GM21526 (cell line): ENCODE measurements at regions not wholly inside any gene's neighbourhood (a gene's known extent, or its start where the extent isn't known, plus 50 kb on each side); places are given as distances from the start of the nearest gene placed in this dataset.

Experiments
- ATAC-seq: cut with Tn5 transposase; IDR thresholded peaks from one replicate; pipeline ENCODE4 v1.9.1; 2021; ENCODE audit warnings: moderate library complexity; ENCODE audit not compliant: unreplicated experiment, low FRiP score

- ATAC-seq: no peak
Observed at GRCh38 chr13:34577051-34577450, 365.0 kb upstream of the NBEA start.

- no peak for ATAC-seq
Observed at GRCh38 chr13:34578471-34578870, 363.6 kb upstream of the NBEA start.

GRCh38 chr13:34578917-34579316 lies 363.2 kb upstream of the NBEA start:
- no peak for ATAC-seq

- no peak for ATAC-seq
Observed at GRCh38 chr13:34583181-34583580, 358.9 kb upstream of the NBEA start.

- ATAC-seq: no peak
Observed at GRCh38 chr13:34587576-34587975, 354.5 kb upstream of the NBEA start.

- ATAC-seq: no peak
Observed at GRCh38 chr13:34588362-34588761, 353.7 kb upstream of the NBEA start.

GRCh38 chr13:34589581-34589980 lies 352.5 kb upstream of the NBEA start:
- ATAC-seq: no peak

- no peak for ATAC-seq
Observed at GRCh38 chr13:34591129-34591528, 350.9 kb upstream of the NBEA start.

GRCh38 chr13:34591900-34592529 lies 350.1 kb upstream of the NBEA start:
- no peak for ATAC-seq

GRCh38 chr13:34593658-34594057 lies 348.4 kb upstream of the NBEA start:
- no peak for ATAC-seq

- ATAC-seq: no peak
Observed at GRCh38 chr13:34594507-34594906, 347.6 kb upstream of the NBEA start.

- no peak for ATAC-seq
Observed at GRCh38 chr13:34608331-34608730, 333.7 kb upstream of the NBEA start.

- ATAC-seq: no peak
Observed at GRCh38 chr13:34611671-34612070, 330.4 kb upstream of the NBEA start.

GRCh38 chr13:34617473-34618083 lies 324.5 kb upstream of the NBEA start:
- ATAC-seq: no peak

- ATAC-seq: no peak
Observed at GRCh38 chr13:34618654-34619053, 323.4 kb upstream of the NBEA start.

- no peak for ATAC-seq
Observed at GRCh38 chr13:34619326-34619725, 322.7 kb upstream of the NBEA start.

GRCh38 chr13:34620074-34620850 lies 321.8 kb upstream of the NBEA start:
- ATAC-seq: no peak

GRCh38 chr13:34620862-34621261 lies 321.2 kb upstream of the NBEA start:
- no peak for ATAC-seq

- ATAC-seq: no peak
Observed at GRCh38 chr13:34623331-34623730, 318.7 kb upstream of the NBEA start.

GRCh38 chr13:34627509-34628208 lies 314.4 kb upstream of the NBEA start:
- ATAC-seq: no peak

- no peak for ATAC-seq
Observed at GRCh38 chr13:34628209-34628682, 313.8 kb upstream of the NBEA start.
